Astrocyte (in vitro differentiated cells and primary cell): ENCODE measurements at regions not wholly inside any gene's neighbourhood (a gene's known extent, or its start where the extent isn't known, plus 50 kb on each side); places are given as distances from the start of the nearest gene placed in this dataset.

Source experiments
- DNase-seq: peaks from one replicate; pipeline ENCODE4 v3.0.0-alpha.2; 2010; ENCODE audit warnings: low read depth
- FAIRE-seq: peaks from 2 replicates; lab custom pipeline; 2011; peaks lifted over from hg19 to GRCh38; lab: Jason Lieb, UNC
- H2AFZ ChIP-seq: 2 replicates; pipeline ENCODE4 v1.6.0; 2012; ENCODE audit warnings: low read depth, low read length, inconsistent platforms
- H3K27ac ChIP-seq: 2 replicates; pipeline ENCODE4 v1.5.1; 2011; ENCODE audit warnings: low read depth, low read length, inconsistent platforms
- H3K27me3 ChIP-seq: 2 replicates; pipeline ENCODE4 v1.6.0; 2011; ENCODE audit warnings: low read length, inconsistent platforms; ENCODE audit not compliant: insufficient read depth
- H3K36me3 ChIP-seq: 2 replicates; pipeline ENCODE4 v1.5.1; 2011; ENCODE audit warnings: low read length, inconsistent platforms; ENCODE audit not compliant: insufficient read depth
- H3K4me1 ChIP-seq: 2 replicates; pipeline ENCODE4 v1.5.1; 2011; ENCODE audit warnings: low read length, inconsistent platforms; ENCODE audit not compliant: insufficient read depth
- H3K4me2 ChIP-seq: 2 replicates; pipeline ENCODE4 v1.6.0; 2012; ENCODE audit warnings: low read length, inconsistent platforms
- H3K4me3 ChIP-seq: 2 replicates; pipeline ENCODE4 v1.5.1; 2011; ENCODE audit warnings: low read depth, mild to moderate bottlenecking, low read length, inconsistent platforms; ENCODE audit not compliant: insufficient read depth
- H3K79me2 ChIP-seq: 2 replicates; pipeline ENCODE4 v1.6.0; 2012; ENCODE audit warnings: mild to moderate bottlenecking, low read length, inconsistent platforms; ENCODE audit not compliant: insufficient read depth
- H3K9ac ChIP-seq: 2 replicates; pipeline ENCODE4 v1.6.0; 2012; ENCODE audit warnings: mild to moderate bottlenecking, low read length, inconsistent platforms
- H3K9me3 ChIP-seq: 2 replicates; pipeline ENCODE4 v1.5.1; 2012; ENCODE audit warnings: low read depth, mild to moderate bottlenecking, low read length, inconsistent platforms; ENCODE audit not compliant: insufficient read depth
- H4K20me1 ChIP-seq: 2 replicates; pipeline ENCODE4 v1.6.0; 2012; ENCODE audit warnings: low read length, inconsistent platforms; ENCODE audit not compliant: insufficient read depth
- H3K27ac Mint-ChIP-seq: one replicate; pipeline ENCODE4 v1.8.0; 2021; ENCODE audit warnings: mild to moderate bottlenecking, mixed read lengths; ENCODE audit not compliant: unreplicated experiment
- H3K27me3 Mint-ChIP-seq: one replicate; pipeline ENCODE4 v1.8.0; 2021; ENCODE audit warnings: low read depth, mixed read lengths; ENCODE audit not compliant: unreplicated experiment
- H3K36me3 Mint-ChIP-seq: one replicate; pipeline ENCODE4 v1.8.0; 2021; ENCODE audit warnings: low read depth, mixed read lengths; ENCODE audit not compliant: unreplicated experiment
- H3K4me1 Mint-ChIP-seq: one replicate; pipeline ENCODE4 v1.8.0; 2021; ENCODE audit warnings: low read depth, mixed read lengths; ENCODE audit not compliant: unreplicated experiment
- H3K4me3 Mint-ChIP-seq: one replicate; pipeline ENCODE4 v1.8.0; 2021; ENCODE audit warnings: mild to moderate bottlenecking, moderate library complexity, mixed read lengths; ENCODE audit not compliant: unreplicated experiment
- H3K9me3 Mint-ChIP-seq: one replicate; pipeline ENCODE4 v1.8.0; 2021; ENCODE audit warnings: mild to moderate bottlenecking, mixed read lengths; ENCODE audit not compliant: unreplicated experiment
- EZH2 ChIP-seq: IDR thresholded peaks from 2 replicates; pipeline ENCODE4 v1.6.1; 2012; ENCODE audit warnings: mild to moderate bottlenecking, low read length, inconsistent platforms; ENCODE audit not compliant: insufficient read depth
- TF ChIP-seq, protein P1 (sequence below): IDR thresholded peaks from 2 replicates; pipeline ENCODE4 v1.5.1; 2011; ENCODE audit warnings: low read depth, mild to moderate bottlenecking, inconsistent platforms, low read length, moderate library complexity; ENCODE audit not compliant: insufficient read depth

DNA sequence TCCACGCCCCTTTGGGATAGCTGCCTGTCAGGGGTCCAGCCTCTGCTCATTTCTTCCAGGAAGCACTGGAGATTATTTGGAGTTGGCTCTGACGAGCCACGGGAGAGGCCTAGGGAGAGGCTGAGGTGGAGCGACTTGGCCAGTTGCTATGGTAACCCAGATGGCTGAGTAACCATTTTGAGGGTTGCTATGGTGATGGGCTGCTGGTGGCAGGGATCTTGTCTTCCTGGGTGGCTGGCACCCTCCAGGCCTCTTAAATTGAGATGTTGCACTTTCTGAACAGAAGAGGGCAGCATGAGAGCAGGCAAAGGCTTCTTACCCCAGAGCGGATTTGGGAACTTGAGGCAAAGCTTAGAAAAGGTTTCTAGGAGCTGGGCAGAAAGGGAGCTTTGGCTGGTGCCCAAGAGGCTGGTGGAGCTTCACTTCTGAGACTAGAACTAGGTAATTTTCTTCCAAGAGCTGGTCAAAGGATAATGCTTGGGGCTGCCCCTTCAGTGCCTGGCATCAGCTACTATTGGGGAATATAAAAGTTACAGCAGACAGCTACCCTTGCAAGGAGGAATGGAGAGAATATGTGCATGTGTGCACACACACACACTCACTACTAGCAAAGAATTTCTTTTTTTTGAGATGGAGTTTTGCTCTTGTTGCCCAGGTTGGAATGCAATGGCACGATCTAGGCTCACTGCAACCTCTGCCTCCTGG is 72.5 kb downstream of the NDUFS5 start:
- no peaks in the 10 kb centered on the region for H3K27me3 ChIP-seq
- H3K27ac Mint-ChIP-seq = peak overlapping the region; percentile 69
- H3K9me3 Mint-ChIP-seq = no peaks in the 10 kb centered on the region
- H3K79me2 ChIP-seq = peaks cover 2% of the 10 kb centered on the region
- TF ChIP-seq, protein P1, sequence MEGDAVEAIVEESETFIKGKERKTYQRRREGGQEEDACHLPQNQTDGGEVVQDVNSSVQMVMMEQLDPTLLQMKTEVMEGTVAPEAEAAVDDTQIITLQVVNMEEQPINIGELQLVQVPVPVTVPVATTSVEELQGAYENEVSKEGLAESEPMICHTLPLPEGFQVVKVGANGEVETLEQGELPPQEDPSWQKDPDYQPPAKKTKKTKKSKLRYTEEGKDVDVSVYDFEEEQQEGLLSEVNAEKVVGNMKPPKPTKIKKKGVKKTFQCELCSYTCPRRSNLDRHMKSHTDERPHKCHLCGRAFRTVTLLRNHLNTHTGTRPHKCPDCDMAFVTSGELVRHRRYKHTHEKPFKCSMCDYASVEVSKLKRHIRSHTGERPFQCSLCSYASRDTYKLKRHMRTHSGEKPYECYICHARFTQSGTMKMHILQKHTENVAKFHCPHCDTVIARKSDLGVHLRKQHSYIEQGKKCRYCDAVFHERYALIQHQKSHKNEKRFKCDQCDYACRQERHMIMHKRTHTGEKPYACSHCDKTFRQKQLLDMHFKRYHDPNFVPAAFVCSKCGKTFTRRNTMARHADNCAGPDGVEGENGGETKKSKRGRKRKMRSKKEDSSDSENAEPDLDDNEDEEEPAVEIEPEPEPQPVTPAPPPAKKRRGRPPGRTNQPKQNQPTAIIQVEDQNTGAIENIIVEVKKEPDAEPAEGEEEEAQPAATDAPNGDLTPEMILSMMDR = peak; percentile 79
- TF ChIP-seq EZH2 = no peak
- H3K27ac ChIP-seq = peak overlapping the region; percentile 24
- no peak overlapping the region for H3K4me3 ChIP-seq
- peaks cover 2% of the 10 kb centered on the region for H3K36me3 Mint-ChIP-seq
- peak overlapping the region; percentile 56 for H3K9ac ChIP-seq
- peak overlapping the region; percentile 39 for H3K4me2 ChIP-seq
- no peaks in the 10 kb centered on the region for H3K36me3 ChIP-seq
- peak overlapping the region; percentile 5 for H2AFZ ChIP-seq
- no peaks in the 10 kb centered on the region for H3K27me3 Mint-ChIP-seq
- DNase-seq (peak; percentile 83), FAIRE-seq (no peak)
- H3K4me1 Mint-ChIP-seq = peaks cover 23% of the 10 kb centered on the region
- peak overlapping the region; percentile 57 for H3K4me3 Mint-ChIP-seq
- H3K9me3 ChIP-seq = no peaks in the 10 kb centered on the region
- H4K20me1 ChIP-seq = no peaks in the 10 kb centered on the region
- H3K4me1 ChIP-seq = peaks cover 20% of the 10 kb centered on the region

DNA sequence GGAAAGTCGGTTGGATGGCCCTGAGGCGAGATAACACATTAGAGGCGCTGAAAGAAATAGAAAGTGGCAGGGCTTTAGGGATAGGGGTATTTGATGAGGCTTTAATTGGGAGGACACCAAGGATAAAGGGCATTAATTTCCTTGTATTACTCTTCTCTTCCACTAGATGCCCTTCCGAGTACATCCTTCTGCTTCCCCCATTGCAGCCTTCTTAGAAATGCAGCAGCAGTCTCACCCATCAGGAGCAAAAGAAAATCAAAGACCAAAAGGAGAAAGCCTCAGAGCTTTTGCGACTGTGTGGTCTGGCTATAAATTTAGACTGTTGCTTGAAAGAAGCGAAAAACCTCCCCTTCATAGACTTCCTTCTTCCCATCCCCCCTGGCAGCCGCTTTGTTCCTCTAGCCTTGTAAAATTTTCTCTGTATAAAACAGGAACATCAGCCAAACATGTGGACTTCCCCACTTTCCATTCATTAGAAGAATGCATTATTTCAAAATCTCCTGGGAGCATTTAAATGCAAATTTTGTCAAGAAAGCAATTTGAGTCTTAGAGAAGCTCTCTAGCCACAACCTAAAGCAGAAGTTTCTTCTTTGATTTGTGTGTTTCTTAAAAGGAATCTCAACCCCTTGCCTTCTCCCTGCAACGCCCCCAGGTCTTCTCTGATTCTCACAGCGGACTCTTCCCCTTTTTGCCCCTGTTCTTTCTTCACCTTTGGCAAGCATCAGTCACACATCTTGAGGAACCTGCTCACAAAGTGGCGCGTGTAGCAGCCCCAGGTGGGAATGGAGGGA is 76.6 kb downstream of the NDUFS5 start:
- Mint-ChIP-seq H3K9me3 (no peaks in the 10 kb centered on the region), H3K27ac (peak overlapping the region; percentile 97), H3K4me3 (peak overlapping the region; percentile 82), H3K27me3 (no peaks in the 10 kb centered on the region), H3K36me3 (peaks cover 2% of the 10 kb centered on the region), H3K4me1 (peaks cover 33% of the 10 kb centered on the region)
- FAIRE-seq (no peak), DNase-seq (peak; percentile 69)
- TF ChIP-seq, protein P1 = peak; percentile 79
- no peak for TF ChIP-seq EZH2
- peaks cover 18% of the 10 kb centered on the region for H4K20me1 ChIP-seq
- H3K4me3 ChIP-seq = peak overlapping the region; percentile 24
- H3K9me3 ChIP-seq = no peaks in the 10 kb centered on the region
- H3K27me3 ChIP-seq = no peaks in the 10 kb centered on the region
- H3K4me1 ChIP-seq = peaks cover 46% of the 10 kb centered on the region
- H3K36me3 ChIP-seq = no peaks in the 10 kb centered on the region
- peak overlapping the region; percentile 94 for H3K9ac ChIP-seq
- peak overlapping the region; percentile 89 for H3K27ac ChIP-seq
- peaks cover 41% of the 10 kb centered on the region for H3K79me2 ChIP-seq
- H3K4me2 ChIP-seq = peak overlapping the region; percentile 96
- peak overlapping the region; percentile 27 for H2AFZ ChIP-seq
